G401 (cell line): ENCODE measurements at regions not wholly inside any gene's neighbourhood (a gene's known extent, or its start where the extent isn't known, plus 50 kb on each side); places are given as distances from the start of the nearest gene placed in this dataset.
"Not testable (repeated sequence)": the region's sequence is repeated elsewhere in the genome, so short reads cannot be mapped to it uniquely, and the experiment has no call there.

Experiments used
- DNase-seq: peaks from one replicate; pipeline ENCODE4 v3.0.0-alpha.2; 2015; ENCODE audit warnings: low spot score
- in situ Hi-C: cut with HindIII; loops from 2 replicates; pipeline ENCODE4 v1.10.0; 2016; ENCODE audit warnings: low sequenced_read_pairs, mixed read lengths

DNA sequence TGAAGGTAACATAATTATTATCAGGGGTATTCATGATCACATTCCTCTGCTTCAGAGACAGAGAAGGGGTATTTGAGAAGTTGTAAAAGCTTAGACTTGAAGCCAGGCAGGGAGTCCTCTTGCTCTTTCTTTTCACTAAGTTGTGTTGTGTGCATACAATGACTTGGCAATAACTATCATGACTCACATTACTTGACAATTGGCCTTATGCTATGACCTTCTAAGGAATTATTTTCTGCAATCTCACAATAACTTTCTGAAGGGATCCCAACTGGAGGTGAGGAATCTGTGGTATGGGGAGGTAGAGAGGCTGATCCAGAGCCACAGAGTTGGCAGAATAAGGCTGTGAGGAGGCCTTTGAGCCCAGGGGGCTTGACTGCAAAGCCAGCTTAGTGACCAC, 622.3 kb downstream of the MTRR start:
- no peak for DNase-seq
- in situ Hi-C loops, result no loop called here

DNA sequence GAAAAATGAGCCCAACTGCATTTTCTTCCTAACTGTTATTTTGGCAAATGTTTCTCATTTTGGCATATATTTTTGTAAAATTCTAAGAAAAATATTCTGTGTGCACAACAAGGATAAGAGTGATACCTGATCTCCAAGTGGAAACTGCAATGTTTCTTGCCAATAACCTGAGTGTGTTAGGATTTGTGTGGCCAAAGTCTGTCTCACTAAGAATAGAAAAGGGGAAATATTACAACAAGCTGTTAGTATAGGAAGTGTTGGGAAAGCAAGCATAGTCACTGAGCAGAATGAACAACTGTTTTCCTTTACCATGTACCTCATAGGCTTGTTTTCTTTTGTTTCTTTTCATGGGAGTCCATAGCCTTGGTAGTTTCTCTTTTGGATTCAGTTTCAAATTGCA, 624.2 kb downstream of the MTRR start:
- in situ Hi-C loops, result no loop called here
- DNase-seq, result no peak

DNA sequence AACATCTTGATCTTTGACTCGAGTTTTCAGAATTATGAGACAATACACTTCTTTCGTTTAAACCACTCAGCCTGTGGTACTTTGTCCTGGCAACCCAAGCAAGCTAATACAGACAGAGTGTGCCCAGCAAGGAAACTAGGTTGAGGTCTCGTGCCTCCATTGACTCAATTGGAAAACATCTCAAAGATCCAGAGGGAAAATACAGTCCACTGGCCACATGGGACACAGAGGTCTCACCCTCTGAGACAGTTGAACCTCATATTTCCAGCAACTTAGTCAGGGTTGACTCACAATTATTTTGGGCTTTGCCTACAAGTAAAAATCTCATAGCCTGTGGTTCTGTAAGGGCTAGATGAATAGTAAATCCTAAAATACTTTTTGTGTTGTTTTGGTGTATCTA, 631.5 kb downstream of the MTRR start:
- no peak for DNase-seq
- in situ Hi-C loops, result no loop called here

DNA sequence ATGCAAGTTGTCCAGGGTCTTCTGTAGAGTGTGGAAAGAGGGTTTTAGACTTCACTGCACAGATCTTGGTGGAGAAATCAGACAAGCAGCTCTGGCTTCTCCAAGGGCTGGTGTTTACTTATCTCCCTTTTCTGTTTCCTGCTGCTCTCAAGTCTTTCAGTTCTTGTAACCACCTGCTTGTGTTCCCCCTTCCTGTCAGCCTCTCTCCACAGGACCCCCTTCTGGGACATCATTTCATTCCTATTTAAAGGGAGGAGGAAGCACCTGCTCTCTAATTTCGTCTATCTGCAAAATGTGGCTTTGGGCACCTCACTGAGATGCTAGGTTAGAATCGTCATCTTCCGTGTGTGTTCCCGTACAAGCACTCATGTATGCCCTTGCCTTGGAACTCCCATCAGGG, 636.2 kb downstream of the MTRR start:
- in situ Hi-C loops, result no loop called here
- DNase-seq, result no peak

DNA sequence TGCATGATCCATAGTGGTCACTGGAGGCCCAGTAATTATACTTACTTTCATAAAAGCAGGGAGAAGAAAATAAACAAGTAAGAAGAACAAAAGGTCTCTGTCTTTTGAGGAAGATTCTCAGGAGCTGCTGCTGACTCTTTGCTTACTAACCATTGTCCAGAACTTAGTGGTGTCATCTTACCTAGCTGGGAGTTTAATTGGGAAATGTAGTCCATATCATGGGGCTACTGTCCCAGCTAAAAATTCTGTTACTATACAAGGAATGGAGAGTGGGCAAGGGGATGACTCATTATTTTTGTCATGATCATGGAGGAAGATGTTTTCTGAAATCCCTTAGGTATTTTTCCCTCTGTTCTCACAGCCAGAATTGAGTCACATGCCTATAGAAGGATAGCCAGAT, 639.3 kb downstream of the MTRR start:
- in situ Hi-C loops, result no loop called here
- no peak for DNase-seq

DNA sequence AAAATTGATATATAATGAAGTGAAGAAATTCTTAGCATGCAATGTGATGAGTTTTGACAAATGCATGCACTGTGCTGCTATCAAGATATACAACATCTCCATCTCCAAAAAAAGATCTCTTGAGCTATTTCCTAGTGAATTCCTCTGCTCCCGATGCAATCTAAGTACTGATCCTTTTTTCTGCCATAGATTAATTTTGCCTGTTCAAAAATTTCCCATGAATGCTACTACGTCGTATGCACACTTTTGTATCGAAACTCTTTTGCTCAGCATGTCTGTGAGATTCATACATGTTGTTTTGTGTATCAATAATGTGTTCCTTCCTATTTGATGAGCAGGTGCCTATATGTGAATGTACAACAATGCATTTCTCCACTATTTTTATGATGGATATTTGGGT, 647.4 kb downstream of the MTRR start:
- no peak for DNase-seq
- in situ Hi-C loops, result no loop called here

DNA sequence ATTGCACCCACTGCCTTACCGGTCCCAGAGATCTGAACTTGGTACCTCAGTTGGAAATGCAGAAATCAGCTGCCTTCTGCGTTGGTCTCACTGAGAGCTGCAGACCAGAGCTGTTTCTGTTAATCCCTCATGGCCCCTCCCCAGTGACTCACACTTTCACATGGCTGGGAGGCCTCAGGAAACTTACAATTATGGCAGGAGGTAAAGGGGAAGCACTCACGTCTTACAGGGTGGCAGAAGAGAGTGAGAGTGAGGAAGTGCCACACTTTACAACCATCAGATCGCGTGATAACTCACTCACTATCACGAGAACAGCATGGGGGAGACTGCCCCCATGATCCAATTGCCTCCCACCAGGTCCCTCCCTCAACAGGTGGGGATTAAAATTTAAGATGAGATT, 648.5 kb downstream of the MTRR start:
- in situ Hi-C loops, result no loop called here
- no peak for DNase-seq

DNA sequence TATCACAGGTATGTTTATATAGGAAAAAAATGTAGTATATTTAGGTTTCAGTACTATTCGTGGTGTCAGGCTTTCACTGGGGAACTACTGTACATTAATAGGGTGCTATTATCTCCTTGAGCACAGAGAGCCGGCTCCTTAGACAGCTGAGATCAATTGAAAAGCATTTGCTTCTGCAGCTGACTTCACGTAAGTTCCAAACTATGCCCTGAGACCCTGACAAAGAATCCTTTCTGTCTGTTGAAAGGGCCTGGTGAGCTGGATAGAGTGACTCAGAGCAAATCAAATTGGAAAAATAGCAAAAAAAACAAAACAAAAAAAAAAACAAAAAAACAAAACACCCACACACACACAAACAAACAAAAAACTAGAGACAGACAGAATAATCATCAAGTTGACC, 652.0 kb downstream of the MTRR start:
- in situ Hi-C loops, result no loop called here
- DNase-seq, result no peak

DNA sequence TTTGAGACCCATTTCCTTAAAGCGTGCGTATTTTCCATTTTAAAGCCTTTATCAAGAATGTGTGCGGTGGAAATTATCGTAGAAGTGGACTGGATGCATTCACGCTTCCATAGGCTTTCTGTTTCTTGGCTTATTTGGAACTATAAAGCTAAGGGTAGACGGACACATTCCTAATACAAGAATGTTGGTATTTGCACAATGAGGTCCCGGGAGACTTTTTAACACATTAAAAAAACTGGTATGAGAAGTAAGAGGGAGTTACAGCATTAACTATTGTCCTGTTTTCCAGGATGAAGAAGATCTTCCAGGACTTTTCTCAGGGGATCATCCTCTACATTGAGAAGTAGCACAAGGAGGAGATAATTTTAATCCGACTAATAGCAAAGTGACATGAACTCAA, 653.0 kb downstream of the MTRR start:
- in situ Hi-C loops, result no loop called here
- no peak for DNase-seq

DNA sequence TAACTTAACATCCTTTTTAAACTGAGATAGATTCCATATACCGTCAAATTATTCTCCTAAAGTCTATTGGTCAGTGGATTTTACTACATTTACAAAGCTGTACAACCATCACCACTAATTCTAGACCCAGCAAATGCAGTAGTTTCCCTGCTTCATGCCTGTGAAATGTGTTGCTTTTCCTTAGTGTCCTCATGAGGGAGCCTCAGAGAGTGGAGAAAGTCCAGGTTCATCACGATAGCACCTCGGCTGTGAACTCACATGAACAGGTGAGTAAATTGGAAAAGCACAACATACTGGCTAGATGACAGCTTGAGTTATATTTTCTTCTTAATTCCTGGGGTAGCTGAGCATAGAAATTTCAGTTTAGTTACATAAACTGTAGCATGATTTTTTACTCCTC, 653.7 kb downstream of the MTRR start:
- in situ Hi-C loops, result no loop called here
- DNase-seq, result peak; percentile 36

DNA sequence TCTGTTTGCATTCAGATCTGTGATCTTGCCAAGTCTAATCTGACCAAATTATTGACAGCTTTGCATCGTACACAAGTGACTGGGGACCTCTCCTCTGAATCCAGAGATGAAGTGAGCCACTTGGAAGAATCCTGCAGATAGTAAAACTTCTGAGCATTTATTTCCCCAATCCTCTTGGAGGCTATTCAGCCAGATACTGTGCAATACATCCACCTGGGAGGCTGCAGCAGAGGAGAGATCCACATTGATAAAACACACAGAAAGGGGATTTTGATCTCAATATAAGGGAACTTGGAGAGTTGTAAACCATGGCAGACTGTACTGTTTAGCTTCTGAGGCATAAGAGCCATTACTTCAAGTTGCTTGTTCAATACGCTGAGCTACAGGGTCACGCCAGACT, 654.6 kb downstream of the MTRR start:
- in situ Hi-C loops, result no loop called here
- DNase-seq, result no peak

DNA sequence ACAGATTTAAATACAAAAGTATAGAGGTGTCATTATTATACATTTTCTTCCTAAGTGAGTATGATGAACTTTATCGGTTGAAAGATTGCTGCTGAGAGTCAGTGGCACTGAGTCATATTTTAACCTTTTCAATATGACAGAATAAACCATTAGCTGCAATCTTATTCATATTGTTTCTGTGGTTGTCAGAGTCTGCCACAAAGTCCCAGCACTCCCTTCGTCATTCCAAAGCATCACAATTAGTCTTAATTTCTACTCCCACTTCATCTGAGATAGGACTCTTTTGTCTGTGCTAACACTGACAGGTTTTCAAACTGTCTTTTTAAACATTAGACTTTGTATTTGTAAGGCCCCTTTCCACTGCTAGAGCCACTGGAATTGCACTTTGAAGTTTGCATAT, 656.9 kb downstream of the MTRR start:
- DNase-seq, result no peak
- in situ Hi-C loops, result no loop called here

DNA sequence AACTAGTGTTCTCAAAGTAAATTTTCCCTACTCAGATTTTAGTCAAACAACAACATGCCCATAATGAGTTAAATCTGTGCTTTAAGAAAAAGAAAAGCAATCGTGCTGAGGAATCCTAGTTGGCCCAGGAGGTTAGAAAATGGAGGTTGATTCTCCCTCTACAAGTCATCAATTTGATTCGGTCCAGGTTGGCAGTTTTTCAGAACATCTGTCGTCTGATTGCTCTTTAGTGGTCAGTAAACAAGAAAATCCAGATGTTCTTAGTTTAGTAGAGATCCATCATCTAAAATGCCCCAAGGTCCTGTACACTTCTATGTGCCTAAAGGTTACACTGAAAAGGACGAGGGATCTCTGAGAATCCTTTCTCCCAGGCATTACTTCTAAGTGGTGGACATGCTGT, 659.2 kb downstream of the MTRR start:
- DNase-seq, result no peak
- in situ Hi-C loops, result no loop called here

DNA sequence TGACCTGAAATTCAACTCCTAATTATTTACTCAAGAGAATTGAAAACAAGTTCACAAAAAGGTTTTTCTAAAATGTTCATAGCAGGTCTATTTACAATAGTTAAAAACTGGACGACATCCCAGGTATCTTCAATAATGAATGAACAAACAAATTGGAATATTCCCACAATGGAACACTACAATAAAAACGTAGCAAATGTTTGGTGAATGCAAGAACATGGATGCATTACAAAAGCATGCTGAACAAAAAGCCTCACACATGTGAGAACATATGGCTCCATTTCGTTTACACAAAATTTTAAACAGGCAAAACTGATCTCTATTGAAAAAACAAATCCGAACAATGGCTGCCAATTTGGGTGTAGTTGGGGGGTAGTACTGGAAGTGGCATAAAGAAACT, 669.9 kb downstream of the MTRR start:
- DNase-seq, result no peak
- in situ Hi-C loops, result no loop called here

DNA sequence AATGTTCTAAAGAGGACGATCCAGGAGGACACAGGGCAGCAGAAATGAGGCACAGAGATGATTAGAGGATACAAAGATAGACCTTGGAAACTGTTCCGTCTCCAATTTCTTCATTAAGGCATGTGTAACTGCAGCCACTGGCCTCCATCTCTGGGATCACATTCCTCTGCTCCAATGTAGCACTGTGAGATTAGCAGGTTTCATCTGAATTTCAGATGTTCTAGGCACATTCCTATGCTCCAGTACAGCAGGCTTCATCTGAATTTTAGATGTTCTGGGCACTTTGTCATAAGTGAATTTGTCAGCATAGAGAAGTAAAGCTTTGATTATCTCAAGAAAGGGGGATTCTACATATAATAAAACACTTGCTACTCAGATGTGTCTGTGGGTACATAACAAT, 671.4 kb downstream of the MTRR start:
- no peak for DNase-seq
- in situ Hi-C loops, result no loop called here

DNA sequence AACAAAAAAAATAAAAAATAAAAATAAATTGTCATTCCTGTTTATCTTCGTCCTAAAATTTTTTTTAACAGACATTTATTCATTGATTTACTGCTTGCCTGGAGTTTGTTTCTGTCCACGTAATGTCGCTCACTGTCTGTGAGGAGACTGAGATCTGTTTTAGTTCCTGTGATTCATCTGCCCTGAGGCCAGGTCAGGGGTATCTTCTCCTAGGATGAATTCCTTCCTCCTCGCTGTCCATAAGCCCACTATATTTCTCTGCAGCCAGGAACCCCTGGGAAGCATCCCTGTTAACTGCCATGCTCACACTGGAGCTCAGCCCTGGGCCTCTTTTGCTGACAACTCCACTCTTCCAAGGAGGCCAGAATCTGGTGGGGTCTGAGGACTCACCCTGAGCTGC, 682.0 kb downstream of the MTRR start:
- in situ Hi-C loops, result no loop called here
- DNase-seq, result no peak

DNA sequence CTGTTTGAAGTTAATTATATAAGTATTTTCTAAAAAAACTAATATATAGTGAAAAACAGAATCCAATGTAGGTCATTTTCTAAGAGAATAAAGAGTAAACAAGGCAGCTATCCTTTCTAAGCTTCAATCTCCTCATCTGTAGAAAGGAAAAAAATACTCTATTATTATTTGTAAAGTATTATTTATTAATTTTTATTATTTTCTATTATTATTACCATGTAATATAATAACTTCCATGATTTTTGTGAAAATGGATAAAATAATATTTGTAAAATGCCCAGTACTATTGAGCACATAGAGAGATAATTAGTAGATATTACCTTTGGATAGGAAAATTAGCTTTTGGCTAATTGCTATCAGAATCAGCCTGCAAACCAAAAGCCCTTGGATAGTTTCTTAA, 684.4 kb downstream of the MTRR start:
- DNase-seq, result no peak
- in situ Hi-C loops, result no loop called here

DNA sequence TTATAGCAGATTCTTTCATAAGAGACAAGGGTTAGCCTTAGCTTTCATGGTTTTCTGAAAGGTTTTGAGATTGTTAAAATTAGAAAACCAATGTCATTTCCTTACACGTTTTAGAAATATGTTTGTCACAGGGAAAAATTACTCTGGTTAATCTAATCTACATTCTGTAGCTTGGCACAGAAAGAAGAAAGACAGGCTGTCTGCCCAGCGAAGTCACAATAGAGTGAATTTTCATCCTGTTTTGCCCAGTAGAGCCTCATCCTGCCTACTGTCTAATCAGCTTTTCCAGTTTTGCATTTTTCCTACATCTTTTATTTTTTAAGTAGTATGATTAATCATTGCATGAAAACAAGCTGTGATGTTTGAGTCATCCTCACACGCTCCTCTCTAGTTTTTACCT, 688.8 kb downstream of the MTRR start:
- in situ Hi-C loops, result no loop called here
- no peak for DNase-seq

DNA sequence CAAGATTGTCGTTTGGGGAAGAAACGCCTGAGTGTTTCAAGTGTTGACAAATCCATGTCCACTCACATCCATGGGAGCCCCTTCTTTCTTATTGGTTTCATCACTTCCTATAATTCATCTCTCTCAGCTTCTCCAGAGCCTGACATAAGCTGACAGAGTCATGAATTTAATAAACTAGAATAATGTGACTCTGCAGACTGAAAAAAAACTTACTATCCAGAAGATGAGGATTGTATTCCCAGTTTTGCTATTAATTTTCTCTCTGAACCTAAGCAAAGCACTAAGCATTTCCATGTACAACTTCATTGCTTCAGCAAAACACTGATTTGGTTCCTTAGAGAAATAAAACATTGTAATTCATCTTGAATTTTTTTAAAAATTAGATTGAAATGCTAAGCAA, 691.8 kb downstream of the MTRR start:
- no peak for DNase-seq
- in situ Hi-C loops, result no loop called here

DNA sequence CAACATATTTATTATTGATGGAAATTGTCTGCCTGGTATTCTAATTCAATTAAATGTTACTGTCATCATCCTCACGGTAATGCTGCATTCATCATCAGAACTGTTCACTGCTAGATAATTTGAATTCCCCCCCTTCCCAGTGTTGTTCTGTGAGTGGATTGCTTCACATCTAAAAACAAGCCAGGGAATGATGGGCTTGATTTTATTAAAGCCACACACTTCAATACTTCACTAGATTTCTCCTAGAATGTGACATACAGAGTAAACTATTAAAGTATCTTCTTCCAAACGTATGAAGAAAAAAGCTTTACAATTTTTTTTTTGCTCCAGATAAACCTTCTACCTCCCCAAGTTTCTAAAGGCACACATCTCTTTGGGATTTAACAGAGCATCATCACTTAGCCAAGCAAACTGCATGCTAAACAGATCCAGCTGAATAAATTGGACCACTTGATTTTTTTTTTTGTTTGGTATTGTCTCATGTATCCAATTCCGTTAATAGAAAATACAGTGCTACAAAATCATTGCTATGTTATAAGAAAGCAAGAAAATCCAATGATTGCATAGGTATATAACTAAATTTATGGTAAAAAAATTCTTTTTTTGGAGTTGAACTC, 692.4 kb downstream of the MTRR start:
- in situ Hi-C loops, result no loop called here
- DNase-seq, result no peak

DNA sequence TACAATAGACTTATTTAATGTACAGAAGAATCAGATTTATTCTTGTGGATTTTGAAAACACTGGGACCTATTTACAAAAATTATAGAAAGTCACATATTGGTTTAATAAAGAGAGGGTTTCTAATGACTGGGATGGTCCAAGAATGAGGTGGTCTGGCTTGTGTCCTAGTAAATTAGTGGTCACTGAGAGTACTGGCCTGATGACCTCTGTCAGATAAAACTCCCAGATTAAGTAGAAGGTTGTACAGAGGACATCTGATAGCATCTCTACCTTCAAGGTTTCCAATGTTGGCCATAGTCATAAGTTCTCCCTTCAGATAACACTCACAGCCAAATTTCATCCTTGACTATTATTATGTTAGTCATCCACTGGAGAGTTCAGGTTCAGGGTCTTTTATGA, 692.9 kb downstream of the MTRR start:
- DNase-seq, result no peak
- in situ Hi-C loops, result no loop called here

DNA sequence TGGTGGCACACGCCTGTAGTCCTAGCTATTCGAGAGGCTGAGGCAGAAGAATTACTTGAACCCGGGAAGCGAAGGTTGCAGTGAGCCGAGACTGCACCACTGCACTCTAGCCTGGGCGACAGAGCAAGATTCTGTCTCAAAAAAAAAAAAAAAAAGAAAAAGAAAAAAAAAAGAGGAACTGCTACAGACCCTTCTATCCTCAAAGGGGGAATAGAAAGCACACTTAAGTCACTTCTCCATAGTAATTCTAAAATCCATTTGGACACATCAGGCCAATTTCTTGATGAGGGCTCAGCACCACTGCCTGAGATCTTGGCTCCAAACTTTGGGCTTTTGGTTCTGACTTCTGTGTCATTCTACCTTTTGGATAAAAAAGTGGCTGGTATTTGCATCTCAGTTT, 694.6 kb downstream of the MTRR start:
- in situ Hi-C loops, DNase-seq: not testable (repeated sequence)
